OCI-LY3 (cell line): ENCODE measurements at regions not wholly inside any gene's neighbourhood (a gene's known extent, or its start where the extent isn't known, plus 50 kb on each side); places are given as distances from the start of the nearest gene placed in this dataset.

Experiments used
- H2AFZ ChIP-seq: fragments of 200-600, 300-600 bp; shearing (Covaris generic); 2 replicates; pipeline ENCODE4 v1.6.0; 2014; ENCODE audit warnings: antibody characterized with exemption, low read depth, low read length
- H3K27ac ChIP-seq: fragments of 200-600, 300-600 bp; sonication (generic); 2 replicates; pipeline ENCODE4 v1.5.1; 2014; ENCODE audit warnings: mild to moderate bottlenecking, low read length, moderate library complexity, mixed read lengths
- H3K27me3 ChIP-seq: fragments of 200-600, 300-600 bp; sonication (generic); 2 replicates; pipeline ENCODE4 v1.6.1; 2014; ENCODE audit warnings: low read depth, low read length, mixed read lengths
- H3K36me3 ChIP-seq: fragments of 200-600, 300-600 bp; sonication (generic); replicated peaks from 2 replicates; pipeline ENCODE3; 2014; ENCODE audit warnings: low read depth, low read length, mixed read lengths
- H3K4me1 ChIP-seq: fragments of 300-600, 200-600 bp; sonication (generic); 2 replicates; pipeline ENCODE4 v1.6.1; 2014; ENCODE audit warnings: low read length, mixed read lengths
- H3K4me2 ChIP-seq: fragments of 200-600, 300-600 bp; sonication (generic); 2 replicates; pipeline ENCODE4 v1.6.1; 2014; ENCODE audit warnings: low read length, mixed read lengths
- H3K4me3 ChIP-seq: fragments of 300-600, 200-600 bp; sonication (generic); 2 replicates; pipeline ENCODE4 v1.5.1; 2014; ENCODE audit warnings: antibody characterized with exemption, mild to moderate bottlenecking, low read length, moderate library complexity
- H3K79me2 ChIP-seq: fragments of 300-600, 200-600 bp; shearing (Covaris generic); 2 replicates; pipeline ENCODE4 v1.6.1; 2014; ENCODE audit warnings: mild to moderate bottlenecking, low read length, mixed read lengths
- H3K9ac ChIP-seq: fragments of 300-600, 200-600 bp; shearing (Covaris generic); 2 replicates; pipeline ENCODE4 v1.6.0; 2014; ENCODE audit warnings: mild to moderate bottlenecking, low read length, moderate library complexity
- H3K9me3 ChIP-seq: fragments of 200-600, 300-600 bp; shearing (Covaris generic); 2 replicates; pipeline ENCODE4 v1.6.1; 2014; ENCODE audit warnings: low read length, mixed read lengths; ENCODE audit not compliant: insufficient read depth
- H4K20me1 ChIP-seq: fragments of 200-600, 300-600 bp; sonication (generic); 2 replicates; pipeline ENCODE4 v1.6.1; 2016; ENCODE audit warnings: low read length, mixed read lengths; ENCODE audit not compliant: insufficient read depth
- EZH2phosphoT487 ChIP-seq: fragments of 200-600 bp; shearing (Covaris generic); IDR thresholded peaks from 2 replicates; pipeline ENCODE4 v1.6.1; 2018; ENCODE audit warnings: antibody characterized with exemption, mixed run types, low read depth
- TF ChIP-seq, protein P1 (sequence below): fragments of 200-600, 300-600 bp; sonication (generic); IDR thresholded peaks from 2 replicates; pipeline ENCODE4 v1.5.1; 2014; ENCODE audit warnings: antibody characterized with exemption, low read length, low read depth

- Histone ChIP-seq H4K20me1 (no peaks in the 10 kb centered on the region), H3K27ac (no peak overlapping the region), H2AFZ (no peak overlapping the region), H3K79me2 (no peaks in the 10 kb centered on the region), H3K9ac (no peak overlapping the region), H3K4me2 (no peak overlapping the region), H3K9me3 (no peaks in the 10 kb centered on the region), H3K36me3 (no peaks in the 10 kb centered on the region), H3K4me3 (no peak overlapping the region), H3K27me3 (0 out of 2 replicates have a peak, but pooled peaks cover 2% of the 10 kb centered on the region), H3K4me1 (no peaks in the 10 kb centered on the region)
- TF ChIP-seq, protein P1, sequence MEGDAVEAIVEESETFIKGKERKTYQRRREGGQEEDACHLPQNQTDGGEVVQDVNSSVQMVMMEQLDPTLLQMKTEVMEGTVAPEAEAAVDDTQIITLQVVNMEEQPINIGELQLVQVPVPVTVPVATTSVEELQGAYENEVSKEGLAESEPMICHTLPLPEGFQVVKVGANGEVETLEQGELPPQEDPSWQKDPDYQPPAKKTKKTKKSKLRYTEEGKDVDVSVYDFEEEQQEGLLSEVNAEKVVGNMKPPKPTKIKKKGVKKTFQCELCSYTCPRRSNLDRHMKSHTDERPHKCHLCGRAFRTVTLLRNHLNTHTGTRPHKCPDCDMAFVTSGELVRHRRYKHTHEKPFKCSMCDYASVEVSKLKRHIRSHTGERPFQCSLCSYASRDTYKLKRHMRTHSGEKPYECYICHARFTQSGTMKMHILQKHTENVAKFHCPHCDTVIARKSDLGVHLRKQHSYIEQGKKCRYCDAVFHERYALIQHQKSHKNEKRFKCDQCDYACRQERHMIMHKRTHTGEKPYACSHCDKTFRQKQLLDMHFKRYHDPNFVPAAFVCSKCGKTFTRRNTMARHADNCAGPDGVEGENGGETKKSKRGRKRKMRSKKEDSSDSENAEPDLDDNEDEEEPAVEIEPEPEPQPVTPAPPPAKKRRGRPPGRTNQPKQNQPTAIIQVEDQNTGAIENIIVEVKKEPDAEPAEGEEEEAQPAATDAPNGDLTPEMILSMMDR = no peak
- TF ChIP-seq EZH2phosphoT487 = no peak
These were observed 406.2 kb downstream of the DLEU7 start for GRCh38 chr13:50437252-50437651.

GRCh38 chr13:50438351-50438750, 405.1 kb downstream of the DLEU7 start:
- H4K20me1 ChIP-seq = no peaks in the 10 kb centered on the region
- no peak overlapping the region for H2AFZ ChIP-seq
- no peaks in the 10 kb centered on the region for H3K79me2 ChIP-seq
- no peak overlapping the region for H3K4me2 ChIP-seq
- no peaks in the 10 kb centered on the region for H3K4me1 ChIP-seq
- no peak overlapping the region for H3K27ac ChIP-seq
- H3K9ac ChIP-seq = no peak overlapping the region
- no peaks in the 10 kb centered on the region for H3K9me3 ChIP-seq
- 0 out of 2 replicates have a peak, but pooled peaks cover 2% of the 10 kb centered on the region for H3K27me3 ChIP-seq
- H3K36me3 ChIP-seq = no peaks in the 10 kb centered on the region
- TF ChIP-seq, protein P1 = no peak
- no peak for TF ChIP-seq EZH2phosphoT487
- no peak overlapping the region for H3K4me3 ChIP-seq

DNA sequence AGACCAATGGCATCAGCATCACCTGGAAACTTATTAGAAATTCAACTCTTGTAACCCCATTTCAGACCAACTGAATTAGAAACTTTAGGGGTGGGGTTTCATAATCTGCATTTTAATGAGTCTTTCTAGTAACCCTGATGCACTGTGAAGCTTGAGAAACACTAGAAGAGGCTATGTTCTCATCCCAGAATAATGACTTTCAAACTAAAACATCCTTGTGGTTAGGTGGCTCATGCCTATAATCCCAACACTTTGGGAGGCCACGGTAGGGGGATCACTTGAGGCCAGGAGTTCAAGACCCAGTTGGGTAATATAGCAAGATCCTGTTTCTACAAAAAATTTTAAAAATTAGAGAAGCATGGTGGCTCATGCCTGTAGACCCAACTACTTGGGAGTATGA, 402.4 kb downstream of the DLEU7 start:
- H3K9ac ChIP-seq = no peak overlapping the region
- 0 out of 2 replicates have a peak, but pooled peaks cover 2% of the 10 kb centered on the region for H3K27me3 ChIP-seq
- no peak overlapping the region for H3K27ac ChIP-seq
- H3K4me3 ChIP-seq = no peak overlapping the region
- no peak overlapping the region for H3K4me2 ChIP-seq
- H3K36me3 ChIP-seq = no peaks in the 10 kb centered on the region
- no peaks in the 10 kb centered on the region for H3K79me2 ChIP-seq
- no peak overlapping the region for H2AFZ ChIP-seq
- H3K4me1 ChIP-seq = no peaks in the 10 kb centered on the region
- TF ChIP-seq, protein P1 = no peak
- no peak for TF ChIP-seq EZH2phosphoT487
- H3K9me3 ChIP-seq = no peaks in the 10 kb centered on the region
- no peaks in the 10 kb centered on the region for H4K20me1 ChIP-seq

- no peak overlapping the region for H2AFZ ChIP-seq
- no peak overlapping the region for H3K4me2 ChIP-seq
- H3K4me1 ChIP-seq = no peaks in the 10 kb centered on the region
- no peaks in the 10 kb centered on the region for H3K79me2 ChIP-seq
- no peak overlapping the region for H3K4me3 ChIP-seq
- H3K9me3 ChIP-seq = no peaks in the 10 kb centered on the region
- no peaks in the 10 kb centered on the region for H4K20me1 ChIP-seq
- no peak for TF ChIP-seq EZH2phosphoT487
- TF ChIP-seq, protein P1 = no peak
- 0 out of 2 replicates have a peak, but pooled peaks cover 2% of the 10 kb centered on the region for H3K27me3 ChIP-seq
- no peak overlapping the region for H3K27ac ChIP-seq
- no peaks in the 10 kb centered on the region for H3K36me3 ChIP-seq
- H3K9ac ChIP-seq = no peak overlapping the region
These were observed 398.8 kb downstream of the DLEU7 start for GRCh38 chr13:50444726-50445125.
